Right ventricle myocardium inferior (tissue), 1 donor: ENCODE measurements at regions not wholly inside any gene's neighbourhood (a gene's known extent, or its start where the extent isn't known, plus 50 kb on each side); places are given as distances from the start of the nearest gene placed in this dataset.

ENCODE experiments used
- ATAC-seq: fragments of 200-7000 bp; cut with Tn5 transposase; one replicate; pipeline ENCODE4 v1.9.1; 2020; ENCODE audit warnings: mild to moderate bottlenecking, moderate library complexity
- DNase-seq: peaks from one replicate; pipeline ENCODE4 v3.0.0; 2021; ENCODE audit errors: missing footprints
- intact Hi-C: fragments of 100-400 bp; cut with DNase I; formaldehyde crosslinking; loops from one replicate; pipeline ENCODE4 v1.11.0; 2022
- donor health status: DM: no; HTN: yes; CAD: no; lungs with severe emphysema.

- no peak for ATAC-seq
- intact Hi-C loops: no loop called here
- no peak for DNase-seq
Measured at GRCh38 chr9:25613709-25614108, 64.5 kb downstream of the TUSC1 start.

GRCh38 chr9:25603106-25603505 lies 75.1 kb downstream of the TUSC1 start:
- ATAC-seq (no peak), DNase-seq (no peak)
- intact Hi-C loops: no loop called here

- intact Hi-C loops: no loop called here
- DNase-seq (no peak), ATAC-seq (no peak)
Measured at GRCh38 chr9:25602400-25603044, 75.7 kb downstream of the TUSC1 start.

GRCh38 chr9:25600501-25600900 lies 77.7 kb downstream of the TUSC1 start:
- no peak for ATAC-seq
- intact Hi-C loops: no loop called here
- no peak for DNase-seq

GRCh38 chr9:25584611-25585010 lies 93.6 kb downstream of the TUSC1 start:
- ATAC-seq (no peak), DNase-seq (no peak)
- intact Hi-C loops: no loop called here

GRCh38 chr9:25573281-25573680 lies 105.0 kb downstream of the TUSC1 start:
- no peak for DNase-seq
- intact Hi-C loops: no loop called here
- ATAC-seq: no peak

- DNase-seq (no peak), ATAC-seq (no peak)
- intact Hi-C loops: no loop called here
Measured at GRCh38 chr9:25571491-25571890, 106.8 kb downstream of the TUSC1 start.

- ATAC-seq (no peak), DNase-seq (no peak)
- intact Hi-C loops: no loop called here
Measured at GRCh38 chr9:25570802-25571201, 107.4 kb downstream of the TUSC1 start.

- ATAC-seq (no peak), DNase-seq (no peak)
- intact Hi-C loops: no loop called here
Measured at GRCh38 chr9:25562101-25562500, 116.1 kb downstream of the TUSC1 start.

GRCh38 chr9:25557645-25558300 lies 120.5 kb downstream of the TUSC1 start:
- no peak for ATAC-seq
- no peak for DNase-seq
- intact Hi-C loops: no loop called here

- ATAC-seq: no peak
- intact Hi-C loops: no loop called here
- DNase-seq: no peak
Measured at GRCh38 chr9:25556540-25556939, 121.7 kb downstream of the TUSC1 start.

GRCh38 chr9:25548847-25549246 lies 129.4 kb downstream of the TUSC1 start:
- ATAC-seq (no peak), DNase-seq (no peak)
- intact Hi-C loops: no loop called here

- intact Hi-C loops: no loop called here
- ATAC-seq (no peak), DNase-seq (no peak)
Measured at GRCh38 chr9:25543806-25544205, 134.4 kb downstream of the TUSC1 start.

GRCh38 chr9:25542319-25542718 lies 135.9 kb downstream of the TUSC1 start:
- intact Hi-C loops: no loop called here
- ATAC-seq (no peak), DNase-seq (no peak)

- no peak for DNase-seq
- no peak for ATAC-seq
- intact Hi-C loops: no loop called here
Measured at GRCh38 chr9:25537808-25538207, 140.4 kb downstream of the TUSC1 start.

- intact Hi-C loops: no loop called here
- DNase-seq (no peak), ATAC-seq (no peak)
Measured at GRCh38 chr9:25519286-25519685, 159.0 kb downstream of the TUSC1 start.

GRCh38 chr9:25517701-25518100 lies 160.5 kb downstream of the TUSC1 start:
- intact Hi-C loops: no loop called here
- ATAC-seq: no peak
- no peak for DNase-seq

- ATAC-seq (no peak), DNase-seq (no peak)
- intact Hi-C loops: no loop called here
Measured at GRCh38 chr9:25513509-25514033, 164.7 kb downstream of the TUSC1 start.

GRCh38 chr9:25505644-25506043 lies 172.6 kb downstream of the TUSC1 start:
- DNase-seq: no peak
- intact Hi-C loops: no loop called here
- no peak for ATAC-seq

GRCh38 chr9:25481372-25481771 lies 196.9 kb downstream of the TUSC1 start:
- intact Hi-C loops: no loop called here
- DNase-seq (no peak), ATAC-seq (no peak)

GRCh38 chr9:25480696-25481095 lies 197.5 kb downstream of the TUSC1 start:
- ATAC-seq: no peak
- intact Hi-C loops: no loop called here
- no peak for DNase-seq
